GM12892 (cell line): ENCODE measurements at regions not wholly inside any gene's neighbourhood (a gene's known extent, or its start where the extent isn't known, plus 50 kb on each side); places are given as distances from the start of the nearest gene placed in this dataset.

Experiments used
- POLR2AphosphoS5 ChIP-seq: IDR thresholded peaks from 2 replicates; pipeline ENCODE4 v1.6.1; 2011; ENCODE audit warnings: low read depth, low read length, control low read depth
- TAF1 ChIP-seq: IDR thresholded peaks from 2 replicates; pipeline ENCODE4 v1.6.1; 2011; ENCODE audit warnings: low read depth, mild to moderate bottlenecking, control low read depth, low read length, borderline replicate concordance

- TF ChIP-seq POLR2AphosphoS5 (no peak), TAF1 (no peak)
Observed at GRCh38 chr10:7486528-7486927, 75.7 kb upstream of the SFMBT2 start.
